ENCODE measurements at regions not wholly inside any gene's neighbourhood (a gene's known extent, or its start where the extent isn't known, plus 50 kb on each side); places are given as distances from the start of the nearest gene placed in this dataset.
"Not testable (repeated sequence)": the region's sequence is repeated elsewhere in the genome, so short reads cannot be mapped to it uniquely, and the experiment has no call there.

DNA sequence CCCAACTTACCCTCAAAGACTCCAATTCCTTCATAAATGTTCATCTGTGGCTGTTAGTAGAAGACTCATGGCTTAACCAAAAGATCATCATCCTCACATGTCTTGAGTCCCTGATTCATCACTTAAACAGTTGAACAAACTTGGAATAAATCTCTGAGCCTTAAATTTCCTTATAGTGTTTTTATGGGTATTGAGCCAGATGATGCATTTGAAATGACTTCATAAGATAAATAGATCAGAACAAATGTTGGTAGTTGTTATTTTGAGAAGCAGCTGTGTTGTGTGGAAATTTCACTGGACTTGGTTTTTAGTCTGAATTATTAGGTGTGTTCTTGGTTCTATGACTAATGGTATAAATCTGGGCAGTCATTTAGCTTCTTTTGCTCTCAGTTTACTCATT is 236.2 kb downstream of the NNT start:
- no peak overlapping the region for H3K27ac Mint-ChIP-seq
- H3K9me3 Mint-ChIP-seq: peaks cover 7 to 17% of the 10 kb centered on the region in 2 donors
- ATAC-seq (no peak), DNase-seq (no peak)
- H3K27me3 Mint-ChIP-seq: no peaks in the 10 kb centered on the region
- H3K4me3 Mint-ChIP-seq: no peak overlapping the region
- no peaks in the 10 kb centered on the region for H3K4me1 Mint-ChIP-seq

DNA sequence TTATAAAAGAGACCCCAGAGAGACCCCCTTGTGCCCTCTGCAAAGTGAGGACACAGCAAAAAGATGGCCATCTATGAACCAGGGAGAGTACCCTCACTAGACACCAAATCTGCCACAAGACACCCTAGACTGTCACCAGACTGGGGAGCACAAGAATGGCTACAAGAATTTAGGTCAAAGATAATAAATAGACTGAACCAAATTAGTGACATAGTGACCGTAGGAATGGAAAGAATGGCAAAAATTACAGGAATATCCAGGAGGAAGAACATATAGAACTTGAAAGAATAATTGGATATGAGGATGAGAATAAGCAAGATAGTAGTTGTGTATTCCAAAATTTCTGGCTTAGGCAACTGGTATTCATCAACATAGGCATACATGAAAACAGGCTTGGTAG is 235.0 kb downstream of the NNT start:
- Mint-ChIP-seq H3K4me1 (no peaks in the 10 kb centered on the region), H3K4me3 (no peak overlapping the region), H3K9me3 (peaks cover 7 to 13% of the 10 kb centered on the region in 2 donors), H3K27ac (no peak overlapping the region), H3K27me3 (no peaks in the 10 kb centered on the region)
- no peak for DNase-seq
- no peak for ATAC-seq

DNA sequence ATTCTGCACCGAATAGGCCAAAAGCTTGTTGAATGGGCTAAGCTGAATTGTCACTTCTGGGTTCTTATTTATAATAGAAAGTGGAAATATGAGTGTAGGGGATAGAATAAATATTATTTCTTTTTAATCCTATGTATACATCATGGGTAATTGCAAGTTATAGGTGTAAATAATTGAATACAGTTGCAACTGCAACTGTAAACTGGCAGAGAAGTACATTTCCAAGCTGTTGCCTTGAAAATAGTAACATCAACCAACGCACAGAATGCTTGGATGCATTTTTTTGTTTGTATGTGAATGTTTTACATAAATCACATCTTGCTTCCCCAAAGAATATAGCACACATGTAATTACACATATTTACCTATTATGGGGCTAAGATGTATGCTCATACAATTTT is 234.1 kb downstream of the NNT start:
- Mint-ChIP-seq H3K27me3 (no peaks in the 10 kb centered on the region), H3K9me3 (peaks cover 6 to 7% of the 10 kb centered on the region in 2 donors), H3K27ac (no peak overlapping the region), H3K4me1 (no peaks in the 10 kb centered on the region), H3K4me3 (no peak overlapping the region)
- ATAC-seq: no peak
- DNase-seq: no peak

DNA sequence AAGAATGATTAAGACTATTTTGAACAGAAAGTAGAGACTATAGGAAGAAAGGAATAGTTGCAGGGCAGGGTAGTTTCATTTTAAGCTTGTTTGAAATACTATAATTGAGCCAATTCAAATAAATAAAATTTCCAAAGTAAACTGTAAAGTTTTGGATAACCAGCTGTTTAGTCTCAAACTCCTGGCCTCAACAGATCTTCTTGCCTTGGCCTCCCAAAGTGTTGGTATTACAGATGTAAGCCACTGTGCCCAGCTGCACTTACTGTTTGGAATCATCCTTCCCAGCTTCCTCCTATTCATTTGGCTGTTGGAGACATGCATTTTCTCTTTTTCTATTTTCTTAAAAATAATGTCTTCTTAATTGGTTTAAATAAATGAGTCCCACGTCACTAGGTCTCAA is 231.0 kb downstream of the NNT start:
- Mint-ChIP-seq H3K9me3 (peaks cover 0 to 7% of the 10 kb centered on the region in 2 donors), H3K27me3 (no peaks in the 10 kb centered on the region), H3K27ac (no peak overlapping the region), H3K4me1 (no peaks in the 10 kb centered on the region), H3K4me3 (no peak overlapping the region)
- DNase-seq: no peak
- no peak for ATAC-seq

DNA sequence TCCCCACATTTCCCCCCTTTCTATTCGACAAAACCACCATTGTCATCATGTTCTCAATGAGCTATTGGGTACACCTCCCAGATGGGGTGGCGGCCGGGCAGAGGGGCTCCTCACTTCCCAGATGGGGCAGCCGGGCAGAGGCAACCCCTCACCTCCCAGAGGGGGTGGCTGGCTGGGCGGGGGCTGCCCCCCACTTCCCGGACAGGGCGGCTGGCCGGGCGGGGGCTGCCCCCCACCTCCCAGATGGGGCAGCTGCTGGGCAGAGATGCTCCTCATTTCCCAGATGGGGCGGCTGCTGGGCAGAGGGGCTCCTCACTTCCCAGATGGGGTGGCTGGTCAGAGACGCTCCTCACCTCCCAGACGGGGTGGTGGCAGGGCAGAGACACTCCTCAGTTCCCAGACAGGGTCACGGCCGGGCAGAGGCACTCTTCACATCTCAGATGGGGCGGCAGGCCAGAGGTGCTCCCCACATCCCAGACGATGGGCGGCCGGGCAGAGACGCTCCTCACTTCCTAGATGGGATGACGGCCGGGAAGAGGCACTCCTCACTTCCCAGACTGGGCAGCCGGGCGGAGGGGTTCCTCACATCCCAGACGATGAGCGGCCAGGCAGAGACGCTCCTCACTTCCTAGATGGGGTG is 221.5 kb downstream of the NNT start:
- not testable (repeated sequence) for DNase-seq, H3K27ac Mint-ChIP-seq

DNA sequence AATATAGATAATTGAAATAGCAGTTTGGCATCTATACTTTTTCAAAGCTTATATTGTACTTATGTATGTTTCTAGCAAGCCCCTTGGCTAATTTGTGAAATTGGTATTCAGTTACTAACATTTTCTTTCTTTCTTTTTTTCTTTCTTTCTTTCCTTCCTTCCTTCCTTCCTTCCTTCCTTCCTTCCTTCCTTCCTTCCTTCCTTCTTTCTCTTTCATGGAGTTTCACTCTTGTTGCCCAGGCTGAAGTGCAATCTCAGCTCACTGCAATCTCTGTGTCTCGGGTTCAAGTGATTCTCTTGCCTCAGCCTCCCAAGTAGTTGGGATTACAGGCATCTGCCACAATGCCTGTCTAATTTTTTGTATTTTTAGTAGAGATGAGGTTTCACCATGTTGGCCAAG is 215.4 kb downstream of the NNT start:
- not testable (repeated sequence) for H3K4me1 Mint-ChIP-seq, H3K27me3 Mint-ChIP-seq, H3K27ac Mint-ChIP-seq, H3K4me3 Mint-ChIP-seq, DNase-seq, ATAC-seq
- peaks cover 10 to 25% of the 10 kb centered on the region in 2 donors for H3K9me3 Mint-ChIP-seq

More for the DNA sequence above, 221.5 kb downstream of the NNT start:
- not testable (repeated sequence) for H3K4me1 Mint-ChIP-seq, H3K27me3 Mint-ChIP-seq, ATAC-seq, H3K4me3 Mint-ChIP-seq
- H3K9me3 Mint-ChIP-seq: peaks cover 0 to 16% of the 10 kb centered on the region in 2 donors

DNA sequence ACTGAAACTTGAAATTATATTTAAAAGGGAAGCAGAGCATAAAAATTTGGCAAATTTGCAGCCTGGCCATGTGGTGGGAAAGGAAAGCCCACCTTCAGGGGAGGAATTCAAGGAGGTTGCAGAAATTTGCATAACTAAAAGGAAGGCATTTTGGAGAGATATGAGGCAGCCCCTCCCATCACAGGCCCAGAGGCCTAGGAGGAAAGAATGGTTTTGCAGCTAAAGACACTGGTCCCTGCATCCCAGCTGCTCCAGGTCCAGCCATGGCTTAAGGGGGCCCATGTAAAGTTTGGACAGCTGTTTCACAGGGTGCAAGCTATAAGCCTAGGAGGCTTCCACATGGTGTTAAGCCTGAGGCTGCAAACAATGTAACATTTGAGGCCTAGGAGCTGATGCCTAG is 212.5 kb downstream of the NNT start:
- H3K27ac Mint-ChIP-seq: no peak overlapping the region
- H3K9me3 Mint-ChIP-seq: peaks cover 30 to 54% of the 10 kb centered on the region in 2 donors
- DNase-seq (no peak), ATAC-seq (no peak)
- no peaks in the 10 kb centered on the region for H3K27me3 Mint-ChIP-seq
- no peak overlapping the region for H3K4me3 Mint-ChIP-seq
- no peaks in the 10 kb centered on the region for H3K4me1 Mint-ChIP-seq

DNA sequence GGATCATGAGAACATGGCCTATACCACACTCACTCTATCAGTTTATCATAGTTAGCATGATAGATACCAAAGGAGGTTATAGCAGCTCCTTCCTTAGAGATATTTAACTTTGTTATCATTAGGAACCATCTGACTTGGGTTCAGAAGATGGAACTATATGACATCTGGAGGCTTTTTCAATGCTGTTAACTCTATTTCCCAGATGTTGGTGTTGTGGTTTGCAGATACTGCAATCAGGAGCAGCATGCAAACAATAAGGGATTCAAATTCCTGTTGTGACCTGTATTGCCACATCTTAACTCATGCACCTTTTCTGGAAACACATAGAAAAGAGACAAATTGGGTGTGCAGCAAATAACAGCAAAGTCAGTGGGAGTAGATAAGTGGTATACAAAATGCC is 201.7 kb downstream of the NNT start:
- ATAC-seq: no peak
- no peak for DNase-seq
- Mint-ChIP-seq H3K9me3 (no peaks in the 10 kb centered on the region), H3K4me1 (no peaks in the 10 kb centered on the region), H3K4me3 (no peak overlapping the region), H3K27ac (no peak overlapping the region), H3K27me3 (no peaks in the 10 kb centered on the region)

DNA sequence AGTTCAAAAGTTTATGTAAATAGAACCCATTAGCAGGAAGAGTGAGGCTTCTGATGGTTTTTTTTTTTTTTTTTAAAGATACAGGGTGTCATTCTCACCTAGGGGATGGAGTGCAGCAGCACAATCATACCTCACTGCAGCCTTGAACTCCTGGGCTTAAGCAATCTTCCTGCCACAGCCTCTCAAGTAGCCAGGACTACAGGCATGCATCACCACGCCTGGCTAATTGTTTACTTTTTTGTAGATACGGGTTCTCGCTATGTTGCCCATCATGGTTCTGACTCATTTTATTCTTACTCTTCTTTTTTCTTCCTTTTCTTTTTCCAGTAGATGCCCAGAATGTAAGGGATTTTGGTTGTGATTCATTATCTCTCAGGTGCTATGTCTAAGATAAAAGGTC is 201.1 kb downstream of the NNT start:
- H3K4me1 Mint-ChIP-seq: no peaks in the 10 kb centered on the region
- no peak for DNase-seq
- no peak for ATAC-seq
- no peak overlapping the region for H3K27ac Mint-ChIP-seq
- no peaks in the 10 kb centered on the region for H3K27me3 Mint-ChIP-seq
- H3K9me3 Mint-ChIP-seq: no peaks in the 10 kb centered on the region
- no peak overlapping the region for H3K4me3 Mint-ChIP-seq

DNA sequence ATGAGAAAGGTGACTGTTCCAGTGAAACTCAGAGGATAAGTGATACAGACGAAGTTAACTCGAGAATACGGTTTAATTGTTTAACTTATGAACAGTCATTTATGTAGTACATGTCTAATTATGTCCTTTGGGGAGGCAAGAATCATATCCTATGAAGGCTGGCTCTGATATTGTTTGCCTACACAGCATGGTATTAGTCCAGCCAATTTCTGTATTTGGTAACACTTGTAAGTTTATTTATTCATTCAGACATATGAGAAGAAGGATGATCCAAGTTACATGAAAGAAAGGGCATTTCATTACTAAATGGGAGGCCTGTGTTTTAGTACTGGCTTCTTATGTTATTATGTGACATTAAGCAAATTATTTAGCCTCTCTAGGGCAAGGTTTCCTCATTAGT is 199.7 kb downstream of the NNT start:
- Mint-ChIP-seq H3K9me3 (no peaks in the 10 kb centered on the region), H3K27me3 (no peaks in the 10 kb centered on the region), H3K4me1 (no peaks in the 10 kb centered on the region), H3K27ac (no peak overlapping the region), H3K4me3 (no peak overlapping the region)
- ATAC-seq: no peak
- no peak for DNase-seq

DNA sequence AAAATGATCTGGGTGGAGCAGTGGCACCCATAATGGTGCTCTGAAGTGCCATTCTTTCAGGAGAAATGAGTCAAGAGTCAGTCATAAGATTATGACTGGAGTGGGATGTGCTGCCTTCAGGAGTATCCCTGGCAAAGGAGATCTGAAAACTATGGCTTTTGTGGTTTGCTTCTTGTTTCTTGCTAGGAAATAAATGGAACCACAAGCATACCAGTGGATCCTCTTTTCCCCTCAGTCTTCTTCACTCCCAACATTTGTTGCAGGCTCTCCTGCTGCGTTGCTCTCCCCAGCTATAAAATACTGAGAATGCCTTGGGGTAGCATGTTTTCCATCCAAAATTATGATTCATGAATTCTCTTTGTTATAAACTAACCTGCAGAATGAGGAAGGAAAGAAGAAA is 199.1 kb downstream of the NNT start:
- peak overlapping the region in 1 of 2 donors; percentile 27 for H3K27ac Mint-ChIP-seq
- DNase-seq (no peak), ATAC-seq (no peak)
- H3K9me3 Mint-ChIP-seq: no peaks in the 10 kb centered on the region
- no peaks in the 10 kb centered on the region for H3K27me3 Mint-ChIP-seq
- no peak overlapping the region for H3K4me3 Mint-ChIP-seq
- H3K4me1 Mint-ChIP-seq: no peaks in the 10 kb centered on the region

DNA sequence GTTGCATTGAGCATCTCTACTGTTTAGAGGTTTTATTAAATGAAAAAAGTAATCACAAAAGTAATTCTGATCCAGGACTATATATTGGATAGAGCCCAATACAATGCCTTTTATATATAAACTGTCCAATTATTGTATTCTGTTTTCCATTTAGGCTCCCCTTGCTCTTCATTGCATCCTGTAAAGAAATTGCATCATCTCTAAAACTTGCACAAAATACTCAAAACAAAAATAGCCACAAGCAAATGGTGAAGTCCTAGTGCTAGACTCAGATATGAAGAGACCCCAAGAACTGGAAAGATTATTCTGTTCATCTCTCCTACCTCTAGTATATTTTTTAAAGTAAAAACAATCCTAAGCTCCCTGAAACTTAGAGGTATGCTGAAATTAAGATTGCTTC is 195.8 kb downstream of the NNT start:
- DNase-seq (no peak), ATAC-seq (no peak)
- Mint-ChIP-seq H3K9me3 (peaks cover 6 to 9% of the 10 kb centered on the region in 2 donors), H3K27ac (no peak overlapping the region), H3K4me1 (no peaks in the 10 kb centered on the region), H3K27me3 (no peaks in the 10 kb centered on the region), H3K4me3 (no peak overlapping the region)

DNA sequence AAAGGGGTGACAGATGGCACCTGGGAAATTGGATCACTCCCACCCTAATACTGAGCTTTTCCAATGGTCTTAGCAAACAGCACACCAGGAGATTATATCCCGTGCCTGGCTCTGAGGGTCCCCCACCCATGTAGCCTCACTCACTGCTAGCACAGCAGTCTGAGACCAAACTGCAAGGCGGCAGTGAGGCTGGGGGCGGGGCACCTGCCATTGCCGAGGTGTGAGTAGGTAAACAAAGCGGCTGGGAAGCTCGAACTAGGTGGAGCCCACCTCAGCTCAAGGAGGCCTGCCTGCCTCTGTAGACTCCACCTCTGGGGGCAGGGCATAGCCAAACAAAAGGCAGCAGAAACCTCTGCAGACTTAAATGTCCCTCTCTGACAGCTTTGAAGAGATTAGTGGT is 188.9 kb downstream of the NNT start:
- H3K4me1 Mint-ChIP-seq, ATAC-seq, DNase-seq, H3K27ac Mint-ChIP-seq, H3K4me3 Mint-ChIP-seq, H3K27me3 Mint-ChIP-seq: not testable (repeated sequence)
- H3K9me3 Mint-ChIP-seq: peaks cover 17 to 21% of the 10 kb centered on the region in 2 donors

DNA sequence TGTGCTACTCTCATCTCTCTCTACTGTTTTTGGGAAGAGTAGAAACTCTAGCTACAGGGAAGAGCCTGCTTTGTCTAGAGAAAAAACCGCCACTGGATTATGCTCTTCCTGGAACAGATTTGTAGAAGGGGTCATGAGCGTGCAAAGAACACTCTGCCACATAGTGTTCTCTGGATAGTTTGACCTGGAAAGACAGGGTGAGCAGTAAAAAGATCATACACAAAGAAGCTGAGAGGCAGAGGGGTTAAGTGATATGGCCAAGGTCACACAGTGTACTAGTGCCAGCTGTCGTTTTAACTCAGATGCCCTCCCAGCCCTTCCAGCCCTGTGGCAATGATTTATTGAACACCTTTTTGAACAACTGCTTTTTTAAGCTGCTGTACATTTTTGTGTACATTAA is 182.2 kb downstream of the NNT start:
- H3K4me3 Mint-ChIP-seq: no peak overlapping the region
- no peaks in the 10 kb centered on the region for H3K27me3 Mint-ChIP-seq
- ATAC-seq (no peak), DNase-seq (no peak)
- peaks cover 13 to 15% of the 10 kb centered on the region in 2 donors for H3K9me3 Mint-ChIP-seq
- no peak overlapping the region for H3K27ac Mint-ChIP-seq
- H3K4me1 Mint-ChIP-seq: no peaks in the 10 kb centered on the region

DNA sequence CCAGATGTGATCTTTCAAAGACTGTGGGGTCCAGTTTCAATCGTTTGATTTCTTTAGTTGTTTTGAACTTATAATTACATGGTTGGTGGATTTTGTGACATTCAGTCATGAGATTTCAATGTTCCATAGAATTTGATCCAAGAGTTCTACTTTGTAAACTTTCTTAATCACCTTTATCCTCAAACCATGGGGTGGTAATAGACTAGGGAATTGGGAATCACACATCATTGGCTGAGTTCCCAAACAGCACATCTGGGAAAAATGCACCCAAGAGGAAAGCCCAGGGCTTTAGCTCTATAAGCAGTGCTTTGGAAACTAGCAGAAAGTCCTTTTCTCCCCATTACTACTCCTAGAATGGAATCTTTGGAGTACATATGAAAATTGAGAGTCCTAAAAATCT is 177.6 kb downstream of the NNT start:
- peaks cover 10% of the 10 kb centered on the region for H3K27me3 Mint-ChIP-seq
- no peak overlapping the region for H3K27ac Mint-ChIP-seq
- H3K9me3 Mint-ChIP-seq: no peaks in the 10 kb centered on the region
- no peak overlapping the region for H3K4me3 Mint-ChIP-seq
- H3K4me1 Mint-ChIP-seq: no peaks in the 10 kb centered on the region
- ATAC-seq: no peak
- no peak for DNase-seq

DNA sequence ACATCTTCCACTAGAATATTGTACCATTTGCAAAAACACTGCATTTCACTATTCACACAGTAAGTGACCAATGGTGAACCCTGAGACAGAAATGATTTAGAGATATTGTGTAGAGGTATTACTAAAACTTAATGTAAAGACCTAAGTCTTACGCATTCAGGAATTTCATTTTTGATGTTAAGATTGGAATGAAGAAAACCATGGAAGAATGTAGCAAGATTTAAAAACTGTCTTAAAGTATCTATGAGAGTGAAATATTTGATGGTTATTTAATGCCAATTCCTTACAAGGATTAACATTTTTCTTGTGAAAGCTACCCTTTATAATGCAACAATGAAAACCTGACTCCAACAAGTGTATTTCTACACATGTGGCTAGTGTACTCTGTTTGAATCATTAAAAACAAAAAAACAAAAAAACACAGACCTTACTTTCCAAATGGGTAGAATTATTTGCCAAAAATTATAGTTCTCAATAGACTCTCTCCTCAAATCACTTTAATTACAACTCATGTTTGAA is 172.0 kb downstream of the NNT start:
- Mint-ChIP-seq H3K27ac (no peak overlapping the region), H3K4me1 (peaks cover 20% of the 10 kb centered on the region), H3K4me3 (no peak overlapping the region), H3K9me3 (peaks cover 0 to 8% of the 10 kb centered on the region in 2 donors), H3K27me3 (peaks cover 10% of the 10 kb centered on the region)
- ATAC-seq (no peak), DNase-seq (no peak)

DNA sequence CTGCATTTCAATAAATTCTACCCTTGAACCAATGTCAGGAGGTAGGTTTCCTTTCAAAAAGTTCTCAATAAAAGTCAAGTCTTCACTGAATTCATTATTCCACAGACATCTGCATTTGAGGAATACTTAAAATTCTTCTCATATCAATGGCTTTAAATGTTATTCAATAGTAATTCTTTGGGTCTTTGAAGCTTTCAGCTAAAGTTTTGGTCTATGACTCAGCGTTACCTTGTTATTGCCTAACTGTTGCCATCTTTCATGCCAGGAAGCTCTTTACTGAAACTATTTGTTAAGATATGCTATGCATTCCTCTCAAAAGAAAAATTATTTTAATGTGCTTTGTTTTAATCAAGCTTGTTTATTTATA is 170.5 kb downstream of the NNT start:
- H3K9me3 Mint-ChIP-seq: peaks cover 0 to 8% of the 10 kb centered on the region in 2 donors
- peaks cover 5% of the 10 kb centered on the region for H3K27me3 Mint-ChIP-seq
- peak overlapping the region; percentile 98 to 99 for H3K27ac Mint-ChIP-seq
- DNase-seq: no peak
- no peak for ATAC-seq
- H3K4me1 Mint-ChIP-seq: peaks cover 20% of the 10 kb centered on the region
- H3K4me3 Mint-ChIP-seq: no peak overlapping the region

All from stimulated activated naive CD8-positive, alpha-beta T cell treated with anti-CD3 and anti-CD28 coated beads, Interleukin-15, amount 100 ng/mL, for 72 hours (primary cell).